Heart right ventricle (tissue), 16 donors: ENCODE measurements at regions not wholly inside any gene's neighbourhood (a gene's known extent, or its start where the extent isn't known, plus 50 kb on each side); places are given as distances from the start of the nearest gene placed in this dataset.
A peak's percentile ranks its signal among the peaks of the same experiment; 100 is the strongest.
"Not testable (repeated sequence)": the region's sequence is repeated elsewhere in the genome, so short reads cannot be mapped to it uniquely, and the experiment has no call there.

ENCODE experiments used
- ATAC-seq, 8 donors: fragments of 200-7000 bp; cut with Tn5 transposase; one replicate each; pipeline ENCODE4 v1.9.1; 2020; ENCODE audit warnings: mild to moderate bottlenecking in 8 of 8, moderate library complexity in 8 of 8, moderate number of reproducible peaks in 1 of 8
- DNase-seq, 2 donors: peaks; one replicate each; pipeline ENCODE4 v3.0.0-alpha.2; 2020
- H3K27ac ChIP-seq, 10 donors: fragments of 200-600 bp; sonication (generic) in 2 of 10; one replicate each; pipeline versions ENCODE4 v1.5.0 to v1.8.0; 2020 to 2022; ENCODE audit warnings: mild to moderate bottlenecking in 3 of 10
- H3K27me3 ChIP-seq, 7 donors: fragments of 200-600 bp; one replicate each; pipeline ENCODE4 v1.8.0; 2021 to 2022; ENCODE audit warnings: mild to moderate bottlenecking in 2 of 7
- H3K36me3 ChIP-seq, 9 donors: fragments of 200-600 bp; sonication (generic) in 1 of 9; one replicate each; pipeline versions ENCODE4 v1.5.0 to v1.8.0; 2020 to 2022; ENCODE audit warnings: mild to moderate bottlenecking in 2 of 9
- H3K4me1 ChIP-seq, 9 donors: fragments of 200-600 bp; sonication (generic) in 1 of 9; one replicate each; pipeline versions ENCODE4 v1.5.0 to v1.8.0; 2020 to 2022; ENCODE audit warnings: mild to moderate bottlenecking in 4 of 9
- H3K4me3 ChIP-seq, 10 donors: fragments of 200-600 bp; sonication (generic) in 2 of 10; one replicate each; pipeline versions ENCODE4 v1.5.0 to v1.8.0; 2020 to 2022; ENCODE audit warnings: mild to moderate bottlenecking in 7 of 10, moderate library complexity in 2 of 10
- H3K9me3 ChIP-seq, 11 donors: fragments of 200-600 bp in 10 of 11; sonication (generic) in 2 of 11; one replicate each; pipeline versions ENCODE4 v1.5.0 to v1.8.0; 2013 to 2022; ENCODE audit warnings: mild to moderate bottlenecking in 2 of 11, control low read depth in 1 of 11, moderate library complexity in 1 of 11
- CTCF ChIP-seq, 9 donors: fragments of 200-600 bp; sonication (generic) in 2 of 9; IDR thresholded peaks; one replicate each; pipeline versions ENCODE4 v1.5.0 to v1.8.0; 2021 to 2022; ENCODE audit warnings: antibody characterized with exemption in 9 of 9, mild to moderate bottlenecking in 5 of 9, moderate library complexity in 1 of 9
- WGBS, 2 donors: extraction: QIAGEN DNeasy Blood & Tissue Kit; methylation state at CpG; one replicate each; pipeline ENCODE4 v1.1.7; 2013; ENCODE audit warnings: inconsistent platforms in 1 of 2; 5-methylcytosine and 5-hydroxymethylcytosine counted together
- intact Hi-C, 10 donors: fragments of 100-400 bp; cut with DNase I; formaldehyde crosslinking; loops; one replicate each; pipeline versions ENCODE4 v1.11.1 to v1.14.2; 2022
- donor health status: Arrhythmogenic right ventricular cardiomyopathy.
- donor health status: ischemic (EF 13 %, LVEDD 7.1; RV severe dilation, severe dysfunction).
- donor health status: healthy with polysubstance abuse.
- donor health status: DM: no; HTN: yes; CAD: no.
- donor health status: DM: no; HTN: no; CAD: no.
- donor health status: ischemic (EF 25% LVEDD 6.9; RV normal size, moderate dysfunction).
- donor health status: ischemic (EF 25% LVEDD 5.7; RV mildly dilated, moderate dysfunction).
- donor health status: healthy.
- donor health status: DM: yes; HTN: yes; CAD: no.
- donor health status: Ischemic cardiomyopathy.
- donor health status: ischemic (EF 35%, LVEDD 5.7; RV mildly dilated, moderate dysfunction).
- donor health status: nonischemic (EF 11% LVEDD 7.7; RV severe dilation, severe dysfunction).
- donor health status: DM: yes; HTN: yes; CAD: no.
- donor health status: PGD.
- donor health status: ischemic (EF 29% LVEDD 5.4; RV normal size, mild dysfunction).
- donor health status: nonischemic (EF 23%, LVEDD 6.1; RV moderate dilation, normal function).

GRCh38 chr6:119495230-119495683, 145.7 kb upstream of the MAN1A1 start:
- DNase-seq, result peak; percentile 8 to 20
- intact Hi-C loops, result no loop called here

GRCh38 chr6:119493980-119494379, 144.4 kb upstream of the MAN1A1 start:
- Histone ChIP-seq H3K4me3 (no peak overlapping the region), H3K27ac (no peak overlapping the region), H3K36me3 (no peaks in the 10 kb centered on the region), H3K9me3 (peaks cover 0 to 25% (median 0%) of the 10 kb centered on the region in 11 donors), H3K4me1 (peaks cover 0 to 5% (median 0%) of the 10 kb centered on the region in 9 donors), H3K27me3 (no peaks in the 10 kb centered on the region)
- no peak for ATAC-seq
- no peak for DNase-seq
- TF ChIP-seq CTCF (IDR thresholded peaks at IDR 0.05), result no peak
- intact Hi-C loops, result no loop called here
- WGBS, 2 donors, result 23 to 43% methylated on average over 1 of the region's 1 CpG

More at GRCh38 chr6:119495230-119495683, 145.7 kb upstream of the MAN1A1 start:
- 34 to 44% methylated on average over 5 of the region's 5 CpGs for WGBS, 2 donors
- Histone ChIP-seq H3K27me3 (no peaks in the 10 kb centered on the region), H3K36me3 (no peaks in the 10 kb centered on the region), H3K9me3 (peaks cover 0 to 20% (median 0%) of the 10 kb centered on the region in 11 donors), H3K4me1 (peaks cover 0 to 5% (median 0%) of the 10 kb centered on the region in 9 donors), H3K4me3 (no peak overlapping the region), H3K27ac (no peak overlapping the region)
- no peak for TF ChIP-seq CTCF (IDR thresholded peaks at IDR 0.05)
- ATAC-seq, result peak in 7 of 8 donors; percentile 25 to 86 (median 66)

- intact Hi-C loops, DNase-seq, H3K36me3 ChIP-seq, ATAC-seq, H3K4me1 ChIP-seq, H3K27me3 ChIP-seq, H3K4me3 ChIP-seq, H3K27ac ChIP-seq: not testable (repeated sequence)
- peaks cover 0 to 25% (median 0%) of the 10 kb centered on the region in 11 donors for H3K9me3 ChIP-seq
- 93 to 95% methylated on average over 4 of the region's 4 CpGs for WGBS, 2 donors
These were observed 141.6 kb upstream of the MAN1A1 start for GRCh38 chr6:119491112-119491511.

- H3K4me1 ChIP-seq, H3K36me3 ChIP-seq, intact Hi-C loops, H3K27ac ChIP-seq, H3K27me3 ChIP-seq, H3K4me3 ChIP-seq, ATAC-seq, DNase-seq: not testable (repeated sequence)
- WGBS, 2 donors, result 88 to 90% methylated on average over 1 of the region's 1 CpG
- peaks cover 0 to 25% (median 0%) of the 10 kb centered on the region in 11 donors for H3K9me3 ChIP-seq
These were observed 140.5 kb upstream of the MAN1A1 start for GRCh38 chr6:119490050-119490449.

GRCh38 chr6:119484598-119484997, 135.0 kb upstream of the MAN1A1 start:
- ATAC-seq, result no peak
- no peaks in the 10 kb centered on the region for H3K27me3 ChIP-seq
- peaks cover 0 to 9% (median 0%) of the 10 kb centered on the region in 11 donors for H3K9me3 ChIP-seq
- H3K4me3 ChIP-seq, result no peak overlapping the region
- DNase-seq, result no peak
- intact Hi-C loops, result no loop called here
- H3K36me3 ChIP-seq, result no peaks in the 10 kb centered on the region
- WGBS, 2 donors, result 51 to 53% methylated on average over 5 of the region's 5 CpGs
- no peaks in the 10 kb centered on the region for H3K4me1 ChIP-seq
- no peak for TF ChIP-seq CTCF (IDR thresholded peaks at IDR 0.05)
- H3K27ac ChIP-seq, result no peak overlapping the region
